ENCODE measurements at regions not wholly inside any gene's neighbourhood (a gene's known extent, or its start where the extent isn't known, plus 50 kb on each side); places are given as distances from the start of the nearest gene placed in this dataset.

DNA sequence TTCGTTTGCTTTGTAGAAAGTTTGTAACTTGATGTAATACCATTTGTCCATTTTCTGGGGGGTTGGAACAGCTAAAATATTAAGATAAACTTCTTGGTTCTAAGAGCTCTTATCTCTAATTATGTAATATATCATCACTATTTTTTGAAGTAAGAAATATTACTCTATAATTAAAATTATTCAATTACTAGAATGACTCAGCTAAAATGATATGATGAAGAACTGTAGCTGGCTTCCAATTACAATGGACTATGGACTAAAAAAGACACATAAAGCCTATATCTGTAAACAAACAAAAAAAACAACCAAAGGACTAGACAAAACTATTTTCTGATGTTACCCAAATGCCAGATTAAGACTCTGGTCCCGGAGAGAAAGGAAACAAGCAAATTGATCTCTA, 569.4 kb downstream of the PCDH18 start:
- intact Hi-C loops (cut with DNase I): no loop called here
- Histone ChIP-seq H3K4me1 (no peaks in the 10 kb centered on the region), H3K36me3 (no peaks in the 10 kb centered on the region), H3K4me3 (no peak overlapping the region), H3K9me3 (no peaks in the 10 kb centered on the region), H3K27me3 (no peaks in the 10 kb centered on the region), H3K27ac (no peak overlapping the region)
- no peak for TF ChIP-seq POLR2A (IDR thresholded peaks at IDR 0.05)
- no peak for DNase-seq (ENCODE audit: extremely low spot score in 2 of 2)

- DNase-seq (ENCODE audit: extremely low spot score in 2 of 2): no peak
- Histone ChIP-seq H3K27ac (no peak overlapping the region), H3K27me3 (no peaks in the 10 kb centered on the region), H3K36me3 (no peaks in the 10 kb centered on the region), H3K9me3 (no peaks in the 10 kb centered on the region), H3K4me3 (no peak overlapping the region), H3K4me1 (no peaks in the 10 kb centered on the region)
- intact Hi-C loops (cut with DNase I): no loop called here
- TF ChIP-seq POLR2AphosphoS5 (IDR thresholded peaks at IDR 0.05; ENCODE audit: insufficient read depth in 1 of 2, low read depth in 1 of 2): no peak
- TF ChIP-seq CTCF (IDR thresholded peaks at IDR 0.05): no peak
- TF ChIP-seq POLR2A (IDR thresholded peaks at IDR 0.05): no peak
Measured at GRCh38 chr4:136946307-136946907, 585.9 kb downstream of the PCDH18 start.

GRCh38 chr4:136939781-136940180, 592.5 kb downstream of the PCDH18 start:
- TF ChIP-seq CTCF (IDR thresholded peaks at IDR 0.05): no peak
- no peak for TF ChIP-seq POLR2A (IDR thresholded peaks at IDR 0.05)
- no peak for TF ChIP-seq POLR2AphosphoS5 (IDR thresholded peaks at IDR 0.05; ENCODE audit: insufficient read depth in 1 of 2, low read depth in 1 of 2)
- DNase-seq (ENCODE audit: extremely low spot score in 2 of 2): no peak
- intact Hi-C loops (cut with DNase I): no loop called here
- Histone ChIP-seq H3K4me1 (no peaks in the 10 kb centered on the region), H3K36me3 (no peaks in the 10 kb centered on the region), H3K27me3 (no peaks in the 10 kb centered on the region), H3K4me3 (no peak overlapping the region), H3K9me3 (no peaks in the 10 kb centered on the region), H3K27ac (no peak overlapping the region)

- H3K4me3 ChIP-seq: no peak overlapping the region
- H3K27me3 ChIP-seq: no peaks in the 10 kb centered on the region
- H3K4me1 ChIP-seq: no peaks in the 10 kb centered on the region
- intact Hi-C loops (cut with DNase I): no loop called here
- TF ChIP-seq CTCF (IDR thresholded peaks at IDR 0.05) (no peak), POLR2AphosphoS5 (IDR thresholded peaks at IDR 0.05; ENCODE audit: insufficient read depth in 1 of 2, low read depth in 1 of 2) (no peak), POLR2A (IDR thresholded peaks at IDR 0.05) (no peak)
- no peak overlapping the region for H3K27ac ChIP-seq
- H3K9me3 ChIP-seq: no peaks in the 10 kb centered on the region
- no peaks in the 10 kb centered on the region for H3K36me3 ChIP-seq
- no peak for DNase-seq (ENCODE audit: extremely low spot score in 2 of 2)
Measured at GRCh38 chr4:136935871-136936270, 596.4 kb downstream of the PCDH18 start.

DNA sequence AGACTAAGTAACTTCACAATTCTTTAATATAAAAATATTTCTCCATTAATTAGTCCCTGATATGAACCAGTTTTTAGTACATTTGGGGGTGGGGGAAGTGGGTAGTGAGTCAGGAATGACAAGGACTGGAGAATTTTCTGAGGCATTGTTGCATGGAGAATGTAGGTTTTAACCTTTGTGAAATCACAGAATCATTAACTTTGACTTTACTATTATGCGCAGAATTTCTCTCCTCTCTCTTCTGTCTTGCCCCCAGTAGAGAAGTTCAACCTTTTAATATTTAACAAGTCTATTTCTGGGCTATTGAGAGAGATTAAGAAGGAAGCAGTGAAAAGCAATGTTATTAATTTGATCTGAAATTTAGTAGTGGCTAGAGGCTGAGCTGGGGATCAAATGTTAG, 597.0 kb downstream of the PCDH18 start:
- Histone ChIP-seq H3K4me1 (no peaks in the 10 kb centered on the region), H3K4me3 (no peak overlapping the region), H3K27me3 (no peaks in the 10 kb centered on the region), H3K27ac (no peak overlapping the region), H3K9me3 (no peaks in the 10 kb centered on the region), H3K36me3 (no peaks in the 10 kb centered on the region)
- no peak for DNase-seq (ENCODE audit: extremely low spot score in 2 of 2)
- no peak for TF ChIP-seq CTCF (IDR thresholded peaks at IDR 0.05)
- TF ChIP-seq POLR2AphosphoS5 (IDR thresholded peaks at IDR 0.05; ENCODE audit: insufficient read depth in 1 of 2, low read depth in 1 of 2): no peak
- no peak for TF ChIP-seq POLR2A (IDR thresholded peaks at IDR 0.05)
- intact Hi-C loops (cut with DNase I): no loop called here

All from vagina (tissue), 2 donors.